HG02981 (cell line): ENCODE measurements at regions not wholly inside any gene's neighbourhood (a gene's known extent, or its start where the extent isn't known, plus 50 kb on each side); places are given as distances from the start of the nearest gene placed in this dataset.
"Not testable (repeated sequence)": the region's sequence is repeated elsewhere in the genome, so short reads cannot be mapped to it uniquely, and the experiment has no call there.

Experiments used
- ATAC-seq: cut with Tn5 transposase; IDR thresholded peaks from one replicate; pipeline ENCODE4 v1.9.1; 2021; ENCODE audit warnings: mild to moderate bottlenecking, moderate library complexity; ENCODE audit not compliant: unreplicated experiment

- ATAC-seq: no peak
These were observed 949.4 kb upstream of the ADGRL4 start for GRCh38 chr1:79955966-79956365.

GRCh38 chr1:79950511-79950910 lies 944.0 kb upstream of the ADGRL4 start:
- ATAC-seq: no peak

GRCh38 chr1:79945391-79945790 lies 938.9 kb upstream of the ADGRL4 start:
- ATAC-seq: no peak

- no peak for ATAC-seq
These were observed 922.8 kb upstream of the ADGRL4 start for GRCh38 chr1:79929356-79929755.

- no peak for ATAC-seq
These were observed 922.4 kb upstream of the ADGRL4 start for GRCh38 chr1:79928901-79929300.

GRCh38 chr1:79920960-79921669 lies 914.6 kb upstream of the ADGRL4 start:
- ATAC-seq: no peak

GRCh38 chr1:79914896-79915295 lies 908.4 kb upstream of the ADGRL4 start:
- no peak for ATAC-seq

GRCh38 chr1:79912813-79913212 lies 906.3 kb upstream of the ADGRL4 start:
- ATAC-seq: no peak

- ATAC-seq: no peak
These were observed 896.8 kb upstream of the ADGRL4 start for GRCh38 chr1:79903321-79903720.

GRCh38 chr1:79902418-79902817 lies 895.9 kb upstream of the ADGRL4 start:
- no peak for ATAC-seq

- ATAC-seq: no peak
These were observed 893.4 kb upstream of the ADGRL4 start for GRCh38 chr1:79899914-79900313.

GRCh38 chr1:79896140-79896539 lies 889.6 kb upstream of the ADGRL4 start:
- no peak for ATAC-seq

- no peak for ATAC-seq
These were observed 889.0 kb upstream of the ADGRL4 start for GRCh38 chr1:79895573-79895972.

- not testable (repeated sequence) for ATAC-seq
These were observed 887.6 kb upstream of the ADGRL4 start for GRCh38 chr1:79894129-79894528.

GRCh38 chr1:79887059-79887458 lies 880.5 kb upstream of the ADGRL4 start:
- no peak for ATAC-seq

- no peak for ATAC-seq
These were observed 878.6 kb upstream of the ADGRL4 start for GRCh38 chr1:79885101-79885500.

- ATAC-seq: no peak
These were observed 870.6 kb upstream of the ADGRL4 start for GRCh38 chr1:79877086-79877485.

GRCh38 chr1:79875187-79875586 lies 868.7 kb upstream of the ADGRL4 start:
- ATAC-seq: no peak

- ATAC-seq: no peak
These were observed 867.8 kb upstream of the ADGRL4 start for GRCh38 chr1:79874289-79874688.

GRCh38 chr1:79859212-79859948 lies 852.9 kb upstream of the ADGRL4 start:
- ATAC-seq: no peak

- no peak for ATAC-seq
These were observed 845.5 kb upstream of the ADGRL4 start for GRCh38 chr1:79852004-79852403.

GRCh38 chr1:79849388-79849787 lies 842.9 kb upstream of the ADGRL4 start:
- no peak for ATAC-seq
